Dermis microvascular lymphatic vessel endothelial cell (primary cell): ENCODE measurements at regions not wholly inside any gene's neighbourhood (a gene's known extent, or its start where the extent isn't known, plus 50 kb on each side); places are given as distances from the start of the nearest gene placed in this dataset.
"Not testable (repeated sequence)": the region's sequence is repeated elsewhere in the genome, so short reads cannot be mapped to it uniquely, and the experiment has no call there.

Experiments used
- DNase-seq, 2 donors: peaks; one replicate each; pipeline versions ENCODE4 v3.0.0 to v3.0.0-alpha.2; 2010; ENCODE audit warnings: low read depth in 2 of 2

DNA sequence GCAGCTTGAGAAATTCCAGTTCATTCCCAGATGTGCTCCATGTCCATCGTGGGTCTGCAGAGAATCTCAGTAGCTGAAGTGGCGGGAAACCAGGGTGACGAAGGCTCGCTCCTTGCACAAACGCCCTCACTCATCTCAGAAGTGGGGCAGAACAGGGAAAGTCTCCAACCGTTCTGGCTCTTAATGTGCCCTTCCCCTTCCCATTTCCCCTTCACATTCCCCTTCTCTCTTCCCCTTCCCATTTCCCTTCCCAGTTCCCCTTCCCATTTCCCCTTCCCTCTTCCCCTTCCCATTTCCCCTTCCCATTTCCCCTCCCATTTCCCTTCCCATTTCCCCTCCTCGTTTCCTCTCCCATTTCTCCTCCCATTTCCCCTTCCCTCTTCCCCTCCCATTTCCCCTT, 108.5 kb downstream of the OLFM1 start:
- not testable (repeated sequence) for DNase-seq

DNA sequence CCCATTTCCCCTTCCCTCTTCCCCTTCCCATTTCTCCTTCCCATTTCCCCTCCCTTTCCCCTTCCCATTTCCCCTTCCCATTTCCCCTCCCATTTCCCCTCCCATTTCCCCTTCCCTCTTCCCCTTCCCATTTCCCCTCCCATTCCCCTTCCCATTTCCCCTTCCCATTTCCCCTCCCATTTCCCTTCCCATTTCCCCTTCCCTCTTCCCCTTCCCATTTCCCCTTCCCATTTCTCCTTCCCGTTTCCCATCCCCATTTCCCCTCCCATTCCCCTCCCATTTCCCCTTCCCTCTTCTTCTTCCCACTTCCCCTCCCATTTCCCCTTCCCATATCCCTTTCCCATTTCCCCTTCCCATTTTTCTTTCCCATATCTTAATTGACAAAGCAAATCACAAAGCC, 109.0 kb downstream of the OLFM1 start:
- no peak for DNase-seq

DNA sequence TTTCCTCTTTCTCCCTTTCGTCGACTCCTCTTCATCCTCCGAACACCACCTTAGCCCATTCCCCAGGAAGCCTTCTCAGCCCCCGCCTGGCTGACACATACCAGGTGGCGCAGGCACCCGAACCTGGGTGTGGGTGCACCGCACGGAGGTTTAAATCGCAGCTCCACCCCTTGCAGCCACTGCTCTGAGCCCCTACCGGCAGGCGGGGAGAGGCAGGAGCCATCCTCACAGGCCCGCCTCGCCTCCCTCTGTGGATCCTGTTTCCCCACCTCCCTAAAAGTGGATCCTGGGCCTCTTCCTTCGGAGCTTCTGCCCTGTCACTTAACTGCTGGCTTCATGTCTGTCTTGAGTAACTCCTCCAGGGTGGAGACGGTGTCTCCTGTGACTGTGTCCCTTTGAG, 110.7 kb downstream of the OLFM1 start:
- DNase-seq, result no peak

DNA sequence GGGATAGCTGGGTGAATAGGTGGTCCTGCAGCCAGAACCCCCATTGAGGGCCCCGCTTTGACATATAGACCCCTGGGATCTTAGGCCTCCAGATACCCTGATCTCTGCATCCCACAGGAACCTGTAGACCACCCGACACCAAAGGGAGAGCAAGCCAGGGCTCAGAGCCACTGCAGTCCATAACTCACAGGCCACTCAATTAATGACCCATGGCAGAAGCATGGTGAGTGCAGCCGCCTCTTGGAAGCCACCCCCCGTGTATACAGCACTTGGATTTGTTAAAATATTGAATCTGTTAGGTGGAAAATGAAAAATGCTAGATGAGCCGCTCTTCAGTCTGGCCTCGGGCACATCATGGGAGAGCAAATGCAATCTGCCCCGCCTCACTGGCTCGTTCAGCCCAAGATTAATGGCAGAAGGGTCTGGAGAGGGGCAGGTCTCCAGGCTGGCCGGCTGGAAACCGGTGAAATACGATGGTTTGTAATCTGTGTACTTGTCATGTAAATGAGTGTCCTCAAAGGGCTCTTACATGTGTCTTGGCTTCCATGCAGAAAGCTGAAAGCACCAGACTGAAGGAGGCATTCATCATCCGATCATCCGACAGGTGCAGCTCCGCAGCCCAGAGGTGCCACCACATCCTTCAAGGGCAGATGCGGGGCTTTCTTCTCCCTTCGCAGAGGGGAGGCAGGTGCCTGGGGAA, 111.3 kb downstream of the OLFM1 start:
- DNase-seq, result no peak

DNA sequence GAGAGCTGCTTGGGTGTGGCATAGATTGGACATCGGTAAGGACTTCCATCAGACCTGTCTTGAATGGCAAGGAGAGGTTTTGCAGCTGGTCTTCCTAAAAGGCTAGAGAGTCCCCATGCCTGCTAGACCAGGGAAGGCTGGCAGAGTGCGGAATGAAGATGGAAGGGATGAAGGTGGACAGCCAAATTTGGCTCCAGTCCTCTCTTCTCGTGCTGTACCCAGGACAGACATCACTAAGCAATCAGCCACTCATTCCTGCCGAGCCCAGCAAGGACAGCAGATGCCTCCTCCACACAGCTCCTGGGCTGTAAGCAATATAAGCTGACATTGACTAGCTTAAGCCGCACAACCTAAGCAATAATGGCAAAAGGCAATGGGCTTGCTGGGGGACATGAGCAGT, 112.0 kb downstream of the OLFM1 start:
- DNase-seq, result no peak

DNA sequence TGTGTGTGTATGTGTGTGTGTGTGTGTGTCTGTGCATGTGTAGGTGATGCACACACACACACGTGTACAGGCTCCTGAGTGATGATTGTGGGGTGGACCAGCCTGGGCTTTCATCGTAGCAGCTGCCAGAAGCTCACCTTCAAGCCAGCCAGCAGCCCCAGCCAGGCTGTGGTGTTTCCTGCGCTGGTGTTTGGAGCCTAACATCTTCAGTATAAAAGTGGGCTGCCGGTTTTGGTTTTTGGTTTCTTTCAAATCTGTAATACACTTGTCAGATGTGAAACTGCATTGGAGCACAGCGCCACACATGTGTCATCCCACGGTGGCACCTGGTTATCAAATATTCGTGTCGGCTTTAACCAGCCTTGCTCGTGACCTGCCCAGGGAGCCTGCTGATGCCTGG, 114.2 kb downstream of the OLFM1 start:
- no peak for DNase-seq

DNA sequence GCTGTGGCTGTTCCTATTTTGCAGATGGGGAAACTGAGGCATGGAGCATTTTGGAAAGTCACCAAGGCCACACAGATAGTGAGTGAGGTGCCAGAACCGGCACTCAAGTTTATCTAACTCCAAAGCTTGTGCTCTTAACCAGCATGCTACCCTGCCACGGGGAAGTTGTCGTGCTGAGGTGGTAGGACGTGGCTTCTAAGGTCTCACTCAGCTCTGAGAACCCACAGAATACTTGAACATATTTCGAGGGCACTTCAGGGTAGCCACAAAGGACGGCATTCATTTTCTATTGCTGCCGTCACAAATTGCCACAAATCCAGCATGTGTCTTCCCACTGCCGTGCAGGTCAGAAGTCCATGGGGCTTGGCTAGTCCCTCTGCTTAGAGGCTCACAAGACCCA, 116.7 kb downstream of the OLFM1 start:
- no peak for DNase-seq

DNA sequence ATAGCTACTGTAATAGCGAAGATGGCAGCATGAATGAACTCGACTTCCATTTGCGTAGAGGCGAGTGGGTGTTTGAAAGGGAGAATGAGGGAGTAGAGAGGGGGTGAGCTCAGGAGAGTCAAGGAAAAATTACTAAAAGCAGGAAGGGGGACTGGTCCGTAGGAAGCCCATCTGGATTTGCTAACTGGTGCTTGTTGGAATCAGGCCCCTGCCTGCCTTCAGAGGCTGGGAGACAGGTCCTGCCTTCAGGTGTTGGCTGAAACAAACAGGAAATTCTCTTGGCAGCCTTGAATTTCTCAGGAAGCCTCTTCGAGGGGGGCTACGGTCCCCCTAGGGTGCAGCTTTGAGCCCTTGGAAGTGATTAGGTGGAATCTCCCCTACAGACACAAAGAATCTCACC, 121.7 kb downstream of the OLFM1 start:
- DNase-seq, result no peak

DNA sequence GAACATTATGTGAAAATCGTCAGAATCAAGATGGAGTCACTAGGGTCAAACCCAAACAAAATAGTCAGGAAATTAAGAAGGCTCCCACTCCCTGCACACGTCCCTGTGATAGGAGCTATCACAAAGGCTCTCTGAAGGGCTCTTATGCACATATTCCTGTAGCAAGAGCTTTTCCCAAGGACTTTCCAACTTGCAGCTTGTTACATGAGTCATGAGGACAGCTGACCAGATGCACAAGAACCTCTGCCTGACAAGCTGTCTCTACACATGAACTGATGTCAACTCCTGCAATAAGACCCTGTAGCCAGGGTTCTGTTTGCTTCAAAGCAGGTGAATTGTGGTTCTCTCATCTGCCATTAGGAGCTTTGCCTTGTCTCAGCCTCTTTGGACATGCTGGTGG, 122.4 kb downstream of the OLFM1 start:
- DNase-seq, result no peak

DNA sequence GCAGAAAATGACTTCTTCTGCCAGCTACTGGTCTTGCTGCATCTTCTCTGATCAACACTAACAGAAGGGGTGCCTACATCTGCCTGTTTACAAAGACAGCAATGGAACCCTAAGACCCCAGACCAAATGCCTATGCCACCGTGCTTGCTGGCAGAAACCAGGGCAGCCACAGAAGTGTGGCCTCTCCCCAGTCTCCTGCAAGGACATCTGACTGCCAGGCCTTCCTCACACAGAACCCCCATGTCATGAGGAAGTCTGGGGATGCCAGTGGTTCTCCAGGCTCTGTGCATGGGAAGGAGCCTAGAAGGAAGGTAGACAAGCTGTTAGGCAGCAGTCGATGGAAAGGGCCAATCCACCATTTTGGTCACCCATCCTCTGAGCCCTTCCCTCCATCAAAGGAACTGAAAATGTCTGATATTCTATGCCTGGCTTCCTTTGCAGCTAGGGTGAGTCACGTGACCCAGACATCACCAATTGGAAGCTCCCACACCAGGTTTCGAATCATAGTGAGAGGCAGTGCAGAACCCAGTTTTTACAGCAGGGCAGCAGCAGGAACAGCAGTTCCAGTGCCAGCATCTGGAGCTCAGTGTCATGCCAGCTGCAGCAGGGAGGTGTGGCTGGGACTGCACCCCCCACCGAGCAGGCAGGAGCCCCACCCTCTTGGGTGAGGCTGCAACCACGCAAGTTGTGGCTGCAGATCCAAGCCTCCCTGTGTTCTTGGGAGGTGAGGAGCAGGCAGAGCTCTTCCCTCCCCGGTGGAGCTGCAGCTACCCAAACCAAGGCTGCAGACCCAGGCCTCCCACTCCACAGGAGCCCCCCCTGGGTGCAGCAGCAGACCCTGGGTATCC, 123.4 kb downstream of the OLFM1 start:
- no peak for DNase-seq

DNA sequence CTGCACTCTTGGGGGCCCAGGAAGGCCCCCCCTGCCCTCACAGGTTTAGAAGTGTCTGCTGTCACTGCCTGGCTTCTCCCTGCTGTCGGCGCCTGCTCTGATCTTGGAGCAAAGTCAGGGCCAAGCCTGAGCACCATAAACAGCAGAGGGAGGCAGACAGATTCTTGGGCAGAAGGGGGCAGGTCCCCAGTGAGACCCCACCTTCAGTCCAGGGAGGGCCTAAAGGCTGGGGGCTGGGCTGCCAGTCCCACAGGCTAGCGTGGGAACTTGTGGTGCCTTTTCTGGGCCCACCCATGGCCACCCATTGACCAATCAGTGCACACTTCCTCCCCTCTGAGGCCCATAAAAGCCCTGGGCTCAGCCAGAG, 124.0 kb downstream of the OLFM1 start:
- DNase-seq, result no peak

DNA sequence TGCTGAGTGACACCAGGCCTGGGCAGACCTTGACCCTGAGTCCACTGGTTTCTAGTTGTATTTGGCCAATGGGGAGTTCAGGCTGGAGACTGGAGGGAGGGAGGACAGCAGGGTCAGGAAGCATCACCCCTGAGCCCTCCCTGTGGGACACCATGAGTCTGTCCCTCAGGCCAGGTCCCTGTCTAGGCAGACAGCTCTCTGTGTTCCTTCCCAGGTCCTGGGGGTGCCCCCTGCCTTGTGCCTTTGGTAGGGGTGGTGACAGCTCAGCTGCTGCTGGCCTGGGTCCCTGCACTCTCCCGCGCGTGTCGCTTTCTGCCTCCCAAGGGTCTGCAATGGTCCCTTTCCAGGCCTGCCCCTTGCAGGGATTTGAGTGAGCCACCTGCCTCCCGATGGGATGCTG, 125.5 kb downstream of the OLFM1 start:
- DNase-seq, result no peak

DNA sequence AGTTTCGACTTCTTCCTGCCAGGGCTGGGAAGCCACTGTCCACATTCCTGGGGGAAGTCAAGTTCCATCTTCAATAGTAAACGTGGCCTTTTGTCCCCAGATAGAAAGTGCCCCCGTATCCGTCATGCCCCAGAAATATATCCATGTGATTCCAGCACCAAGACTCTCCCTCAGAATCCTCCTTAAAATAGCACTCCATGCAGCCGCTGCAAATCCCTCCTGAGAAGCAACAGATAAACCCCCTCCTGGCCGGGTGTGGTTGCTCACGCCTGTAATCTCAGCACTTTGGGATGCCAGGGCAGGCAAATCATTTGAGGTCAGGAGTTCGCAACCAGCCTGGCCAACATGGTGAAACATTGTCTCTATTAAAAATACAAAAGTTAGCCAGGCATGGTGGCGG, 126.1 kb downstream of the OLFM1 start:
- DNase-seq, result no peak

DNA sequence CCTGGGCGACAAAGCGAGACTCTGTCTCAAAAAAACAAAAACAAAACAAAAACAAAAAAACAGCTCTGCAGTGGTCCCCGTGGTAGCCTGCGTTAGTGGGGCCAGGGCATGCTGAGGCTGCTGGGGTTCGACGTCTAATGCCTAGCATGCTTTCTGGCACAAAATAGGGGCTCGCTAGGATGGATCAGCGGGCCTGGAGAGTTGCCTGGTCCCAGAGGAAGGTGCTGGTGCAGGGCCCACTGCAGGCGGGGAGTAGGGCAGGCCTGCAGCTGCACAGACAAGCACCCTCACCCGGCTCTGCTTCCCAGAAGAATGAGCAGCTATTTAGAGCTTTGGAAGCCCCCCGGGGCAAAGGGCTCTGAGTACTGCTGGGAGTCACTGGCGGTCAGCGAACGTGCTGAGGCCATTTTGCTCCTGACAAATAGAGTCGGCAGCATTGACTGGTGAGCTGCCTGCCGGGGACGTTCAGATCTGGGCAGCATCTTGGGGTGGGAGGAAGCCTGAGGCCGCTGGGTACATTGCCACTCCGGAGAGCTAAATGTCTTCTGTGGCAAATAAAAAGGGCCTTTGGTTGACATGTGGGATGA, 126.7 kb downstream of the OLFM1 start:
- DNase-seq, result no peak

DNA sequence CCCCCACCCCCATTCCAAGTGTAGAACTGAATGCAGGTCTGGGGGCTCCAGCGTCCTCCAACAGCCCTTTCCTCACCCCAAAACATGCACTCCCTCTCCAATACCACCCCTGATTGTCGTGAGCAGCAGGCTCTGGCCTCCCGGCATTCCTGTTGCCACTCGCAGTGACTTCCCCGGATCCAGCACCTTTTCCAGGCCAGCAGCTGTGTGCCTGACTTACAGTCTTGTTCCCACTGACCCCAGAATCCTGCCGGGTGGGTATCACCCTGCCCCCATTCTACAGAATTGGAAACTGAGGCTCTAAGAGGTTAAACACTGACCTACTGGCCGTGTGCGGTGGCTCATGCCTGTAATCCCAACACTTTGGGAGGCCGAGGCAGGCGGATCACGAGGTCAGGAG, 127.2 kb downstream of the OLFM1 start:
- no peak for DNase-seq

DNA sequence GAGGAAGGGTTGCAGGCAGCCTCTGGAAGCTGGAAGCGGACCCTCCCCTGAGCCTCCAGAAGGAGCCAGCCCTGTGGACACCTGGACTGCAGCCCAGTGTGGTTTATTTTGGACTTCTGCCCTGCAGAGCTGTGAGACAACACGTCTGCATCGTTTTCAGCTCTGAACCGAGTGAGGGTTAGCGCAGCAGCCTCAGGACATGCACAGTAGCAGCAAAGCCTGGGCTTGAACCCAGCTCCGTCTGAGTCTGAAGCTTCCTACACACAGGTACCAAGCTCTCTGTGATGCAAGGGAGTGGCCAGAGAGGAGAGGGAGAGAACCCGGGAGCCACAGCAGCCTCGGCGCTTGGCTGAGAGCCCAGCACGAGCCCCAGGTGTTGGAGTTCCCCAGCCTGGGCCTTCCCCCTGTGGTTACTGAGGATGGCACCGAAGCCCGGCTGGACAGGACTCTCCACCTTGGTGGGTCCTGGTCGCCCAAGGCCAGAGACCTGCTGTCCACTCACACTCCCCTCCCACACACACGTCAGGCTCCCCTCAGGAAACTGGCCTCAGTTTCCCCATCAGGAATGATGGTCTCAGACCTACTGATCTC, 128.2 kb downstream of the OLFM1 start:
- no peak for DNase-seq

DNA sequence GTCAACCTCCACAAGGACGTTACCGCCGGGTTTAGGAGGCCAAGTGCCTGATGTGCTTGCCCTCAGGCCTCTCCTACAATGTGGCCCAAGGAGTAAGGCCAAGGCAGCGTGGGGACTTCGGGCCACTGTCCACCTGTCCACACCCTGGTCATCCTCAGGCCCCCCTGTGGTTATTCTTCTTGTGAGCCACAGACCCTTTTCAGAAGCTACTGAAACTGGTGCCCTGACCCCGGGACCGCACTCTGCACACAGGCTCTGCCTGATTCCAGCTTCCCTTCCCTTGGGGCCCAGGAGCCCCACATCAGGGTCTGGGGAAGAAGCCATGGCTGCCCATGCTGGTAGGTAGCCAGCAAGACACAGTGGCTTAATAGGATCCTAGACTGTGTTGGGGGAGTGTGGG, 128.8 kb downstream of the OLFM1 start:
- DNase-seq, result no peak

DNA sequence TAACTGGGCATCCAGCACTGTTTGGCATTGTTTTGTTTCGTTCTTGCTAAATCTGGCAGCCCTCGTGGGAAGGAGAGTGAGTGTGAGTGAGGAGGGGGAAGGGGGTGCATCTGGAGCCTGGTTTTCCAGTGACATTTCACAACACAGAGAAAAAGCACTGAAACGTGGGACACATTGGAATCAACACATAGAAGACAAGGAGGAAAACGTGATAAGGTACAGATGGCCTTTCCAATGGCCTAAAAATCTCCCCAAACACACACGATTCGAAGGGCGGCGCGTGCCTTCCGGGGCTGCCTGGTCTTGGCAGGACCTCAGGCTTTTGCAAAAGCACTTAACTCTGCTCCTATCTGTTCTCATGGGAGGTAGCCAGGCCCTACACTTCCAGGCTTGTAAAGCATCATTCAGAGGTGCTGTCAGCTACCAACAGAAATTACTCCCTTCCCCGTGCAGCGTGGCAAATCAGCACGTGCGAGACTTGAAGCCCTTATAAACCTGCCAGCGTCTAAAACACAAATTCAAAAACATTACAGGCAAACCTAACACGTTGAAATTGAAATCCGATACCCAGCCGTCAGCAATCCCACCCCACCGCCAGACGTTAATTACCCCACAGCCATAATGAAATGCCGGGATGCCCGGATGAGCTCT, 129.4 kb downstream of the OLFM1 start:
- DNase-seq, result no peak

DNA sequence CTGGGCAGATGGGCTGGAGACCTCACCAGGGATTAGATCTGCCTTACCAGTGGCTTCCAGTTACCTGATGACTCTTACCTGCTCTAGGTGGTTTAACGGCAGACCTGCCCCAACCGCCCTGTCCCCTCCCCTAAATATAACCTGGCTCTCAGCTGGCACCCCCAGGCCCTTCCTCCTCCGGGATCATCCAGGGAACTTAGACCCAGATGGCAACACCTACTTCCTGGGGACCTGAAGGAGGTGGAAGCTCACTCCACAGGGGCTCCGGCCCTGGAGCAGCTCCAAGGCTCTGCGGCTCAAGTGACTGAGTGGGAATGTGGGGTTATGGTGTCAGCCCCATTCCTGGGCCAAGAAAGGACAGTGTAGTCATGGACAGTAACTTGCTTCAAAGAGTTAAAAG, 130.4 kb downstream of the OLFM1 start:
- no peak for DNase-seq

DNA sequence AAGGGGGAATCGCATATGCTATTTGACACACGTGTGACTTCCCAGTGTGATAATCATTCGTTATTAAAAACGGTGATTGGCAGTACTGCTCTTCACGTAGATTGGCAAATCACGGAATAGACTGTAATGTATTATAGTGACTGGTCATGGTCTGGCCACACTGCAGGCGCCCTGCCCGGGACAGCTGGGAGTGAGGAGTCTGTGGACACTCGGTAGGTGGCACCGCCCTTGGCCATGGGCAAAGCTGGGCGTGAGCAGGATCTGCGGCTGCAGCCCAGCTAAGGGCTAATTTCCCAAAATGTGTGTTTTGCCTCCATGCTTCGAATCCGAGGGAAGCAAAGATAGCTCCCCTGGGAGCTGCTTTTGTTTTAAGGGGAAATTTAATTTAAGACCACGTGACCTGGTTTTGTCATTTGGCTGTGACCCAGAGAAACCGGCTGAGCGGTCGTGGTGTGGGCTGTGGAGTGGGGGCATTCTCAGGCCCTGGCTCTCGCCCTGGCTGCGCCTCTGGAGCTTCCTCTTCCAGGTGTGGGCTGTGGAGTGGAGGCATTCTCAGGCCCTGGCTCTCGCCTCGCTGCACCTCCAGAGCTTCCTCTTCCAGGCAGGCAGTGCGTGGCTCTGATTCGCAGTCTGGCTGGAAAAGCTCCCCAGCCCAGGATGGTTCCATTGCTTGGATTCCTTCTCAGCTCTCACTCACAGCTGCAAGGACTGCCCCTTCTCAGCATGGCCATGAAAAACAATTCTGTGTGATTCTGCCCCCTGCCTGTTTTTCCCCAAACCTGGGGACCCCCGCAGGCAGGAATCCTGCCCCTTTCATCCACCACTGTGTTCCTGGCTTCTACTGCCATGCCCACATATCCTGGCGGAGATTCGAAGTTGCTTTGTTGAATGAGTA, 131.1 kb downstream of the OLFM1 start:
- DNase-seq, result no peak
